ENCODE measurements at regions not wholly inside any gene's neighbourhood (a gene's known extent, or its start where the extent isn't known, plus 50 kb on each side); places are given as distances from the start of the nearest gene placed in this dataset.

- no peak overlapping the region for H2BK120ac ChIP-seq (ENCODE audit: low read depth, low read length, poor library complexity, severe bottlenecking)
- no peaks in the 10 kb centered on the region; the same call in 1 of the 2 replicates for H3K4me1 ChIP-seq (ENCODE audit: insufficient read depth, low read length)
- no peak overlapping the region for H2BK20ac ChIP-seq (ENCODE audit: low read depth, low read length, poor library complexity, severe bottlenecking)
- no peak overlapping the region for H2AK5ac ChIP-seq (ENCODE audit: insufficient read length, low read length)
- H3K36me3 Mint-ChIP-seq (ENCODE audit: insufficient read depth in 1 of 3, low read depth in 3 of 3): no peaks in the 10 kb centered on the region; a peak in 1 of 7 replicates
- TF ChIP-seq, protein P1, sequence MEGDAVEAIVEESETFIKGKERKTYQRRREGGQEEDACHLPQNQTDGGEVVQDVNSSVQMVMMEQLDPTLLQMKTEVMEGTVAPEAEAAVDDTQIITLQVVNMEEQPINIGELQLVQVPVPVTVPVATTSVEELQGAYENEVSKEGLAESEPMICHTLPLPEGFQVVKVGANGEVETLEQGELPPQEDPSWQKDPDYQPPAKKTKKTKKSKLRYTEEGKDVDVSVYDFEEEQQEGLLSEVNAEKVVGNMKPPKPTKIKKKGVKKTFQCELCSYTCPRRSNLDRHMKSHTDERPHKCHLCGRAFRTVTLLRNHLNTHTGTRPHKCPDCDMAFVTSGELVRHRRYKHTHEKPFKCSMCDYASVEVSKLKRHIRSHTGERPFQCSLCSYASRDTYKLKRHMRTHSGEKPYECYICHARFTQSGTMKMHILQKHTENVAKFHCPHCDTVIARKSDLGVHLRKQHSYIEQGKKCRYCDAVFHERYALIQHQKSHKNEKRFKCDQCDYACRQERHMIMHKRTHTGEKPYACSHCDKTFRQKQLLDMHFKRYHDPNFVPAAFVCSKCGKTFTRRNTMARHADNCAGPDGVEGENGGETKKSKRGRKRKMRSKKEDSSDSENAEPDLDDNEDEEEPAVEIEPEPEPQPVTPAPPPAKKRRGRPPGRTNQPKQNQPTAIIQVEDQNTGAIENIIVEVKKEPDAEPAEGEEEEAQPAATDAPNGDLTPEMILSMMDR (conservative IDR thresholded peaks at IDR 0.05): no peak
- no peak overlapping the region for H4K5ac ChIP-seq (ENCODE audit: insufficient read length, low read depth, low read length)
- no peak overlapping the region for H4K8ac ChIP-seq (replicated peaks; ENCODE audit: insufficient read length, low read depth, low read length)
- no peak overlapping the region for H3K27ac ChIP-seq (ENCODE audit: insufficient read length, low read depth, low read length)
- 0 out of 7 replicates have a peak overlapping the region, but pooled peaks of 1 of the 3 experiments have one; percentile 34 for H3K27ac Mint-ChIP-seq
- H4K20me1 ChIP-seq (ENCODE audit: control insufficient read depth, insufficient read depth, insufficient read length): no peaks in the 10 kb centered on the region
- no peaks in the 10 kb centered on the region for H3K79me1 ChIP-seq (ENCODE audit: insufficient read depth, low read depth, low read length, poor library complexity, severe bottlenecking)
- no peak for DNase-seq
- H3K4me3 Mint-ChIP-seq: no peak overlapping the region
- no peak overlapping the region for H3K9ac ChIP-seq (ENCODE audit: extremely low read depth, insufficient read length, low read length)
- no peaks in the 10 kb centered on the region for H3K9me3 ChIP-seq (ENCODE audit: control insufficient read depth, low read depth, low read length)
- no peak overlapping the region for H2AFZ ChIP-seq (ENCODE audit: low read length)
- no peak overlapping the region for H4K91ac ChIP-seq (ENCODE audit: insufficient read length, low read depth, low read length)
- H3K18ac ChIP-seq (ENCODE audit: insufficient read length, low read depth, low read length): no peak overlapping the region
- H3K23me2 ChIP-seq (ENCODE audit: insufficient read length, low read depth, low read length, poor library complexity, severe bottlenecking): no peaks in the 10 kb centered on the region
- no peaks in the 10 kb centered on the region for H3K27me3 Mint-ChIP-seq (ENCODE audit: low read depth)
- no peak overlapping the region for H3K56ac ChIP-seq (ENCODE audit: insufficient read length, low read depth, low read length)
- no peak overlapping the region for H3K4me2 ChIP-seq (ENCODE audit: insufficient read depth, insufficient read length, low read length)
- H2BK12ac ChIP-seq (ENCODE audit: insufficient read length, low read depth, low read length): no peak overlapping the region
- no peak overlapping the region for H2BK15ac ChIP-seq (ENCODE audit: low read depth, low read length)
- H3K4me1 Mint-ChIP-seq: peaks cover 10 to 13% of the 10 kb centered on the region in 2 experiments
- no peak overlapping the region for H2BK5ac ChIP-seq (ENCODE audit: insufficient read length, low read length)
- no peak overlapping the region for H3K4ac ChIP-seq (ENCODE audit: low read depth, low read length)
- H3T11ph ChIP-seq (ENCODE audit: low read length): no peak overlapping the region
- no peaks in the 10 kb centered on the region for H3K27me3 ChIP-seq (ENCODE audit: insufficient read depth, low read length)
- no peaks in the 10 kb centered on the region for H3K79me2 ChIP-seq (ENCODE audit: insufficient read depth, low read length)
- H3K9me3 Mint-ChIP-seq: no peaks in the 10 kb centered on the region
- H3K23ac ChIP-seq (ENCODE audit: insufficient read length, low read depth, low read length): no peak overlapping the region
- no peak overlapping the region for H3K14ac ChIP-seq (ENCODE audit: insufficient read depth, low read length)
These were observed 198.9 kb upstream of the ZP4 start for GRCh38 chr1:238089615-238090014.
